Bronchial epithelial cell (primary cell): ENCODE measurements at regions not wholly inside any gene's neighbourhood (a gene's known extent, or its start where the extent isn't known, plus 50 kb on each side); places are given as distances from the start of the nearest gene placed in this dataset.

Source experiments
- DNase-seq: peaks from one replicate; pipeline ENCODE4 v3.0.0-alpha.2; 2010; ENCODE audit warnings: low read depth
- FAIRE-seq: peaks from 2 replicates; lab custom pipeline; 2011; peaks lifted over from hg19 to GRCh38; lab: Jason Lieb, UNC
- H3K27me3 ChIP-seq: 2 replicates; pipeline ENCODE4 v1.5.1; 2011; ENCODE audit warnings: low read length; ENCODE audit not compliant: control insufficient read depth, insufficient read depth
- H3K36me3 ChIP-seq: 2 replicates; pipeline ENCODE4 v1.5.1; 2011; ENCODE audit warnings: low read length; ENCODE audit not compliant: control insufficient read depth, insufficient read depth
- H3K4me3 ChIP-seq: 2 replicates; pipeline ENCODE4 v1.5.1; 2011; ENCODE audit warnings: mild to moderate bottlenecking, low read depth, low read length, control low read depth
- CTCF ChIP-seq: IDR thresholded peaks from 2 replicates; pipeline ENCODE4 v1.5.1; 2011; ENCODE audit warnings: mild to moderate bottlenecking, moderate library complexity, low read length, control low read depth, inconsistent platforms; ENCODE audit not compliant: insufficient read depth, severe bottlenecking

- TF ChIP-seq CTCF: no peak
- DNase-seq: no peak
- H3K27me3 ChIP-seq: no peaks in the 10 kb centered on the region
- no peak for FAIRE-seq
- H3K4me3 ChIP-seq: no peak overlapping the region
- no peaks in the 10 kb centered on the region for H3K36me3 ChIP-seq
These were observed 282.3 kb upstream of the RGS18 start for GRCh38 chr1:191875994-191876393.

- FAIRE-seq (no peak), DNase-seq (no peak)
These were observed 281.6 kb upstream of the RGS18 start for GRCh38 chr1:191876631-191877030.

GRCh38 chr1:191882870-191883269, 275.4 kb upstream of the RGS18 start:
- TF ChIP-seq CTCF: no peak
- Histone ChIP-seq H3K36me3 (no peaks in the 10 kb centered on the region), H3K27me3 (no peaks in the 10 kb centered on the region), H3K4me3 (no peak overlapping the region)
- FAIRE-seq: no peak
- no peak for DNase-seq

More at GRCh38 chr1:191876631-191877030, 281.6 kb upstream of the RGS18 start:
- no peaks in the 10 kb centered on the region for H3K36me3 ChIP-seq
- TF ChIP-seq CTCF: no peak
- H3K27me3 ChIP-seq: no peaks in the 10 kb centered on the region
- H3K4me3 ChIP-seq: no peak overlapping the region

- no peak for DNase-seq
- no peaks in the 10 kb centered on the region for H3K27me3 ChIP-seq
- TF ChIP-seq CTCF: no peak
- H3K4me3 ChIP-seq: no peak overlapping the region
- FAIRE-seq: no peak
- no peaks in the 10 kb centered on the region for H3K36me3 ChIP-seq
These were observed 271.3 kb upstream of the RGS18 start for GRCh38 chr1:191886977-191887376.

- no peak overlapping the region for H3K4me3 ChIP-seq
- no peaks in the 10 kb centered on the region for H3K36me3 ChIP-seq
- DNase-seq: no peak
- no peak for TF ChIP-seq CTCF
- FAIRE-seq: no peak
- H3K27me3 ChIP-seq: no peaks in the 10 kb centered on the region
These were observed 269.2 kb upstream of the RGS18 start for GRCh38 chr1:191888996-191889622.

- DNase-seq: no peak
These were observed 268.6 kb upstream of the RGS18 start for GRCh38 chr1:191889623-191890003.

More at GRCh38 chr1:191889623-191890003, 268.6 kb upstream of the RGS18 start:
- FAIRE-seq: no peak
- H3K27me3 ChIP-seq: no peaks in the 10 kb centered on the region
- no peak overlapping the region for H3K4me3 ChIP-seq
- H3K36me3 ChIP-seq: no peaks in the 10 kb centered on the region
- no peak for TF ChIP-seq CTCF
